HFFc6 (cell line): ENCODE measurements at regions not wholly inside any gene's neighbourhood (a gene's known extent, or its start where the extent isn't known, plus 50 kb on each side); places are given as distances from the start of the nearest gene placed in this dataset.

ENCODE experiments used
- DNase-seq: peaks from one replicate; pipeline ENCODE4 v3.0.0-alpha.2; 2018
- H3K27ac Mint-ChIP-seq: 2 replicates; pipeline ENCODE4 v1.8.0; 2020; ENCODE audit warnings: mild to moderate bottlenecking, mixed read lengths
- H3K27me3 Mint-ChIP-seq: 2 replicates; pipeline ENCODE4 v1.8.0; 2021; ENCODE audit warnings: mild to moderate bottlenecking, moderate library complexity, mixed read lengths; ENCODE audit not compliant: insufficient read depth
- H3K36me3 Mint-ChIP-seq: 2 replicates; pipeline ENCODE4 v1.8.0; 2021; ENCODE audit warnings: low read depth, mixed read lengths
- H3K4me1 Mint-ChIP-seq: 2 replicates; pipeline ENCODE4 v1.8.0; 2020; ENCODE audit warnings: low read depth, mixed read lengths
- H3K4me3 Mint-ChIP-seq: 2 replicates; pipeline ENCODE4 v1.8.0; 2020; ENCODE audit warnings: mild to moderate bottlenecking, moderate library complexity, mixed read lengths
- H3K9me3 Mint-ChIP-seq: 2 replicates; pipeline ENCODE4 v1.8.0; 2020; ENCODE audit warnings: mild to moderate bottlenecking, mixed read lengths
- CTCF ChIP-seq: fragments of 200-600 bp; sonication (generic); IDR thresholded peaks from 2 replicates; pipeline ENCODE4 v1.5.0; 2021; ENCODE audit warnings: antibody characterized with exemption, mild to moderate bottlenecking

GRCh38 chr5:105956456-105957196 lies 1714.1 kb downstream of the EFNA5 start:
- Mint-ChIP-seq H3K9me3 (peaks cover 20% of the 10 kb centered on the region), H3K4me3 (no peak overlapping the region), H3K27me3 (no peaks in the 10 kb centered on the region), H3K36me3 (no peaks in the 10 kb centered on the region), H3K4me1 (no peaks in the 10 kb centered on the region), H3K27ac (no peak overlapping the region)
- no peak for DNase-seq
- no peak for TF ChIP-seq CTCF

GRCh38 chr5:105954341-105954740 lies 1716.4 kb downstream of the EFNA5 start:
- TF ChIP-seq CTCF, result no peak
- Mint-ChIP-seq H3K27me3 (no peaks in the 10 kb centered on the region), H3K27ac (no peak overlapping the region), H3K4me3 (no peak overlapping the region), H3K4me1 (no peaks in the 10 kb centered on the region), H3K9me3 (peaks cover 17% of the 10 kb centered on the region), H3K36me3 (no peaks in the 10 kb centered on the region)
- DNase-seq, result no peak

GRCh38 chr5:105953616-105954015 lies 1717.1 kb downstream of the EFNA5 start:
- Mint-ChIP-seq H3K27me3 (no peaks in the 10 kb centered on the region), H3K4me1 (no peaks in the 10 kb centered on the region), H3K4me3 (no peak overlapping the region), H3K9me3 (peaks cover 19% of the 10 kb centered on the region), H3K27ac (no peak overlapping the region), H3K36me3 (no peaks in the 10 kb centered on the region)
- TF ChIP-seq CTCF, result no peak
- DNase-seq, result no peak

- no peak for DNase-seq
- TF ChIP-seq CTCF, result no peak
- Mint-ChIP-seq H3K27ac (no peak overlapping the region), H3K36me3 (no peaks in the 10 kb centered on the region), H3K4me1 (no peaks in the 10 kb centered on the region), H3K4me3 (no peak overlapping the region), H3K27me3 (no peaks in the 10 kb centered on the region), H3K9me3 (peaks cover 14% of the 10 kb centered on the region)
Observed at GRCh38 chr5:105952875-105953274, 1717.9 kb downstream of the EFNA5 start.

- Mint-ChIP-seq H3K4me1 (no peaks in the 10 kb centered on the region), H3K4me3 (no peak overlapping the region), H3K27ac (no peak overlapping the region), H3K27me3 (no peaks in the 10 kb centered on the region), H3K9me3 (peaks cover 29% of the 10 kb centered on the region), H3K36me3 (no peaks in the 10 kb centered on the region)
- DNase-seq, result no peak
- TF ChIP-seq CTCF, result no peak
Observed at GRCh38 chr5:105947461-105947860, 1723.3 kb downstream of the EFNA5 start.
